ENCODE measurements at regions not wholly inside any gene's neighbourhood (a gene's known extent, or its start where the extent isn't known, plus 50 kb on each side); places are given as distances from the start of the nearest gene placed in this dataset.

DNA sequence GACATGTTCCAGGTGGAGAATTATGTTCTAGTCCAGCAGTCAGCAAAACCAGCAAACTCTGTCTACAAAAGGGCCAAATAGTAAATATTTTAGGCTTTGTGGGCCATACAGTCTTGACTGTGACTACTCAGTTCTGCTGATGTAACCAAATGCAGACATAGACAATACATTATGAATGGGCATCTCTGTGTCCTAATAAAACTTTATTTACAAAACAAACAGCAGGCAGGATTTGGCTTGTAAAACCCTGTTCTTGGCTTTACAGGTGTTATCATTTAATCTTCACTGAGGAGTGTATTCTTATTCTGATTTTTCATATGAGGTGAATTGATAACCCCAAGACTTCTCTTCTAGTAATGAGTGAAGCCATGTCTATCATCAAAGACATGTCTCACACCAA, 278.6 kb downstream of the DUSP6 start:
- Histone ChIP-seq H3K4me1 (replicated peaks; ENCODE audit: insufficient read depth) (0 out of 2 replicates have a peak, but pooled peaks cover 1% of the 10 kb centered on the region), H2AFZ (no peak overlapping the region), H3F3A (ENCODE audit: insufficient read depth, low read depth) (no peaks in the 10 kb centered on the region), H3K4me3 (no peak overlapping the region), H3K79me2 (ENCODE audit: low read depth) (no peaks in the 10 kb centered on the region), H3K36me3 (ENCODE audit: low read depth) (no peaks in the 10 kb centered on the region), H3K9me3 (ENCODE audit: insufficient read depth, low read depth) (no peaks in the 10 kb centered on the region; the same call in 1 of the 2 replicates), H3K27ac (no peak overlapping the region), H3K9me2 (ENCODE audit: insufficient read depth) (no peaks in the 10 kb centered on the region), H3K4me2 (no peak overlapping the region), H3K27me3 (ENCODE audit: insufficient read depth, low read depth) (no peaks in the 10 kb centered on the region), H4K20me1 (ENCODE audit: insufficient read depth) (no peaks in the 10 kb centered on the region)
- ChIA-PET CTCF (no interaction called here), POLR2A (ENCODE audit: unreplicated experiment) (no interaction called here)
- no peak for DNase-seq
- no TSS peak for BruUV-seq (replicated peaks)
- TF ChIP-seq EZH2 (IDR thresholded peaks at IDR 0.05; ENCODE audit: low read depth), result no peak
- TF ChIP-seq, protein P1, sequence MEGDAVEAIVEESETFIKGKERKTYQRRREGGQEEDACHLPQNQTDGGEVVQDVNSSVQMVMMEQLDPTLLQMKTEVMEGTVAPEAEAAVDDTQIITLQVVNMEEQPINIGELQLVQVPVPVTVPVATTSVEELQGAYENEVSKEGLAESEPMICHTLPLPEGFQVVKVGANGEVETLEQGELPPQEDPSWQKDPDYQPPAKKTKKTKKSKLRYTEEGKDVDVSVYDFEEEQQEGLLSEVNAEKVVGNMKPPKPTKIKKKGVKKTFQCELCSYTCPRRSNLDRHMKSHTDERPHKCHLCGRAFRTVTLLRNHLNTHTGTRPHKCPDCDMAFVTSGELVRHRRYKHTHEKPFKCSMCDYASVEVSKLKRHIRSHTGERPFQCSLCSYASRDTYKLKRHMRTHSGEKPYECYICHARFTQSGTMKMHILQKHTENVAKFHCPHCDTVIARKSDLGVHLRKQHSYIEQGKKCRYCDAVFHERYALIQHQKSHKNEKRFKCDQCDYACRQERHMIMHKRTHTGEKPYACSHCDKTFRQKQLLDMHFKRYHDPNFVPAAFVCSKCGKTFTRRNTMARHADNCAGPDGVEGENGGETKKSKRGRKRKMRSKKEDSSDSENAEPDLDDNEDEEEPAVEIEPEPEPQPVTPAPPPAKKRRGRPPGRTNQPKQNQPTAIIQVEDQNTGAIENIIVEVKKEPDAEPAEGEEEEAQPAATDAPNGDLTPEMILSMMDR (conservative IDR thresholded peaks at IDR 0.05), result no peak
- intact Hi-C loops (cut with micrococcal nuclease; ENCODE audit: unreplicated experiment), result no loop called here

DNA sequence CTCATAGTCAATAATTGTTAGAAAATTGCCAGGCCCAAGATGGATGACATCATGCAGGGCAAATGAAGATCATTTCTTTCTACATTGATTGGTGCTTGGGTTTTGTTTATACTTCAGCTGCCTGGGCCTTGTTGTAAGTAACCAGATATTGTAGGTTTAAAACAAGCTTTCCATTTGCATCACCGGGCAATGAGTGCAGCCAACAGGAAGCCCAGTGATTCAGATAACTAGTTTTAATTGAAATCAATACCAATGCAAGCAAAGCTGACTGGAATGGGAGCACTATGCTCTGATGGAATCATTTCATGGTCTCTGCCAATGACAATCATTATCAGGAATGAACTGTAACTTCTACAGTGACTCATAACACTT, 279.3 kb downstream of the DUSP6 start:
- Histone ChIP-seq H3K9me2 (ENCODE audit: insufficient read depth) (no peaks in the 10 kb centered on the region), H3K27me3 (ENCODE audit: insufficient read depth, low read depth) (no peaks in the 10 kb centered on the region), H3K4me1 (replicated peaks; ENCODE audit: insufficient read depth) (peaks cover 7% of the 10 kb centered on the region; the same call in 1 of the 2 replicates), H3K4me2 (no peak overlapping the region), H3K79me2 (ENCODE audit: low read depth) (no peaks in the 10 kb centered on the region), H3K9me3 (ENCODE audit: insufficient read depth, low read depth) (no peaks in the 10 kb centered on the region; the same call in 1 of the 2 replicates), H3K27ac (no peak overlapping the region), H3F3A (ENCODE audit: insufficient read depth, low read depth) (no peaks in the 10 kb centered on the region), H4K20me1 (ENCODE audit: insufficient read depth) (no peaks in the 10 kb centered on the region), H3K4me3 (no peak overlapping the region), H3K36me3 (ENCODE audit: low read depth) (no peaks in the 10 kb centered on the region), H2AFZ (no peak overlapping the region)
- BruUV-seq (replicated peaks), result no TSS peak
- TF ChIP-seq, protein P1 (conservative IDR thresholded peaks at IDR 0.05), result no peak
- no peak for TF ChIP-seq EZH2 (IDR thresholded peaks at IDR 0.05; ENCODE audit: low read depth)
- intact Hi-C loops (cut with micrococcal nuclease; ENCODE audit: unreplicated experiment), result no loop called here
- ChIA-PET POLR2A (ENCODE audit: unreplicated experiment) (no interaction called here), CTCF (no interaction called here)
- no peak for DNase-seq

DNA sequence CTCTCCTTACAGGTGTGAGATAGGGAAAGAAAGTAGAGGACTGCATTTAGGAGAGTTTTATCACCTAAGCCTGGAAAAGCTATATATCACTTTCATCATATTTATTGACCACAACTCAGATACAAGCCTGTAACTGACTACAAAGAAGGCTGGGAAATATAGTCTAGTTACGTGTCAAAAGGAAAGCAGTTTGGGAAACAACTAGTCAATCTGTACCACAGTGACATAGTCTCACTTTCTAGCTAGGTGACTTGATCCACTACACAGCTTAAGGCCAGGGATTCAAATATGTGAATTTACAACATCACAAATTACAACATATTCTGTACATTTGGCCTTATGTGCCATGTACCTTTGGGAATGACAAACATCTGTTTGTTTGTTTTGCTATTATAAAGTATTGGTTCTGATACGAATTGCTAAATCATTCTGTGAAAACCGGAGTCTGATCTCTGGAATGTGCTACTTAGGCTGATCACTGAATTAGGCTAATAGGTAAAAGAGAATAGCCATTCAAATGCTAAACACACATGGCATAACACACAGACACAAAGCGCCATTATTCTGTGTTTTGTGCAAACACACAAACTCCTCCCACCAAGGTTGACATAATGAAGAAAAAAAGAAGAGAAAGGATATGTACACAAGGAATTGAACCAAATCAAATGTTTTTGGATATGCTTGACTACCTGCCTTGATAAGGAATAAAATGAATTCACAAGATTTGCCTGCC, 279.8 kb downstream of the DUSP6 start:
- H3K4me1 ChIP-seq (replicated peaks; ENCODE audit: insufficient read depth), result peaks cover 12% of the 10 kb centered on the region
- H4K20me1 ChIP-seq (ENCODE audit: insufficient read depth), result no peaks in the 10 kb centered on the region
- no peak for TF ChIP-seq EZH2 (IDR thresholded peaks at IDR 0.05; ENCODE audit: low read depth)
- TF ChIP-seq, protein P1 (conservative IDR thresholded peaks at IDR 0.05), result no peak
- intact Hi-C loops (cut with micrococcal nuclease; ENCODE audit: unreplicated experiment), result no loop called here
- BruUV-seq (replicated peaks), result no TSS peak
- peaks cover 3% of the 10 kb centered on the region; the same call in 1 of the 2 replicates for H3F3A ChIP-seq (ENCODE audit: insufficient read depth, low read depth)
- ChIA-PET POLR2A (ENCODE audit: unreplicated experiment) (no interaction called here), CTCF (interaction anchor here (0.6 kb wide), 1 partner anchor 1573 kb away, joined by 3 read pairs; no protein-coding TSS in a partner anchor)
- H3K4me2 ChIP-seq, result no peak overlapping the region
- no peaks in the 10 kb centered on the region for H3K27me3 ChIP-seq (ENCODE audit: insufficient read depth, low read depth)
- H3K4me3 ChIP-seq, result no peak overlapping the region
- no peak overlapping the region for H3K27ac ChIP-seq
- no peak for DNase-seq
- H3K9me3 ChIP-seq (ENCODE audit: insufficient read depth, low read depth), result no peaks in the 10 kb centered on the region; the same call in 1 of the 2 replicates
- no peaks in the 10 kb centered on the region for H3K79me2 ChIP-seq (ENCODE audit: low read depth)
- H3K9me2 ChIP-seq (ENCODE audit: insufficient read depth), result no peaks in the 10 kb centered on the region
- no peak overlapping the region for H2AFZ ChIP-seq
- H3K36me3 ChIP-seq (ENCODE audit: low read depth), result no peaks in the 10 kb centered on the region
